ENCODE measurements at regions not wholly inside any gene's neighbourhood (a gene's known extent, or its start where the extent isn't known, plus 50 kb on each side); places are given as distances from the start of the nearest gene placed in this dataset.

DNA sequence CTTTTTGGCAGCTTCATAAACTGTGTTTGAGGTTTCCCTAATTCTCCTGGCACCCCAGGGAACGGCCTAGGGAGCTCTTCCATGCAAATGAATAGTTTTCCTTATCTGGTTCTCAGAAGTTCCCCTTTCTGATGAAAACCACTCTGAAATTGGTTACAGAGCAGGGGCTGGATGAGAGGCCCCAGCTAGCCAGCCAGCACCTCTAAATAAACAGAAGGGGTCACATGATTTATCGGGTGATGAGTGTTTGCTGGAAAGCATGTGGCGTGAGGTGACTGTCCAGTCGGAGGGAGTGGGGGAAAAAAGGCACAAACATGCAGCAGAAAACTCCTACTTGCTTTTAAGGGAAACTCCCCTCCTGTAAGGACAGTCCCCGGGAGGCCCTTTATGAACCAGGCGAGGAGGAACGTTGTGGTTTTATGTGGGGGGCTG, 261.2 kb upstream of the ANKRD55 start:
- intact Hi-C loops (cut with micrococcal nuclease), result no loop called here
- CTCF ChIA-PET, result no interaction called here
- BruUV-seq (replicated peaks), result no TSS peak
- H3K36me3 Mint-ChIP-seq (ENCODE audit: insufficient read depth, unreplicated experiment), result no peaks in the 10 kb centered on the region
- H3K9me3 Mint-ChIP-seq (ENCODE audit: unreplicated experiment), result no peaks in the 10 kb centered on the region
- TF ChIP-seq, protein P1, sequence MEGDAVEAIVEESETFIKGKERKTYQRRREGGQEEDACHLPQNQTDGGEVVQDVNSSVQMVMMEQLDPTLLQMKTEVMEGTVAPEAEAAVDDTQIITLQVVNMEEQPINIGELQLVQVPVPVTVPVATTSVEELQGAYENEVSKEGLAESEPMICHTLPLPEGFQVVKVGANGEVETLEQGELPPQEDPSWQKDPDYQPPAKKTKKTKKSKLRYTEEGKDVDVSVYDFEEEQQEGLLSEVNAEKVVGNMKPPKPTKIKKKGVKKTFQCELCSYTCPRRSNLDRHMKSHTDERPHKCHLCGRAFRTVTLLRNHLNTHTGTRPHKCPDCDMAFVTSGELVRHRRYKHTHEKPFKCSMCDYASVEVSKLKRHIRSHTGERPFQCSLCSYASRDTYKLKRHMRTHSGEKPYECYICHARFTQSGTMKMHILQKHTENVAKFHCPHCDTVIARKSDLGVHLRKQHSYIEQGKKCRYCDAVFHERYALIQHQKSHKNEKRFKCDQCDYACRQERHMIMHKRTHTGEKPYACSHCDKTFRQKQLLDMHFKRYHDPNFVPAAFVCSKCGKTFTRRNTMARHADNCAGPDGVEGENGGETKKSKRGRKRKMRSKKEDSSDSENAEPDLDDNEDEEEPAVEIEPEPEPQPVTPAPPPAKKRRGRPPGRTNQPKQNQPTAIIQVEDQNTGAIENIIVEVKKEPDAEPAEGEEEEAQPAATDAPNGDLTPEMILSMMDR (IDR thresholded peaks at IDR 0.05; ENCODE audit: unreplicated experiment), result no peak
- no peak for DNase-seq (ENCODE audit: unreplicated experiment)
- H3K27ac Mint-ChIP-seq (ENCODE audit: low read depth, unreplicated experiment), result no peak overlapping the region
- no peak overlapping the region for H3K4me3 Mint-ChIP-seq (ENCODE audit: unreplicated experiment)
- POLR2A ChIA-PET, result no interaction called here
- no peaks in the 10 kb centered on the region for H3K27me3 Mint-ChIP-seq (ENCODE audit: insufficient read depth, unreplicated experiment)
- no peaks in the 10 kb centered on the region for H3K4me1 Mint-ChIP-seq (ENCODE audit: insufficient read depth, unreplicated experiment)

DNA sequence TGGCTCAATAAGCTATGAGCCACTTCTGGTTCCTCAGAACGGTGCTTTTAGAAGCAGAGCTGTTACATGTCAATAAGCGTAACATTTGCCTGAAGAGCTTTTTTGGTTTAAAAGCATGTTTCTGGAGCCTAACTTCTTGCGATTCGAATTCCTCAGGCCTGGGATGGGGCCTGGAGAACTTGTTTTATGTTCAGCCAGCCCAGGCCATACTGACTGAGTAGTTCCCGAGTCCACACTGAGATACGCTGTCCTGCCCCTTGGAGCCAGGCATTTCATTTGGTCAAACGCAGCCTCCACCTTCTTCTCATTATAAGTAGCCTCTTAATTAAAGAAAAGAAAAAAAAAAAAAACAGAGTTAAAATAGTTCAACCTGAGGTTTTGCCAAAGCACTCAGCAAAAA, 260.6 kb upstream of the ANKRD55 start:
- intact Hi-C loops (cut with micrococcal nuclease), result no loop called here
- Mint-ChIP-seq H3K4me3 (ENCODE audit: unreplicated experiment) (no peak overlapping the region), H3K27ac (ENCODE audit: low read depth, unreplicated experiment) (no peak overlapping the region), H3K36me3 (ENCODE audit: insufficient read depth, unreplicated experiment) (no peaks in the 10 kb centered on the region), H3K27me3 (ENCODE audit: insufficient read depth, unreplicated experiment) (no peaks in the 10 kb centered on the region), H3K9me3 (ENCODE audit: unreplicated experiment) (no peaks in the 10 kb centered on the region), H3K4me1 (ENCODE audit: insufficient read depth, unreplicated experiment) (no peaks in the 10 kb centered on the region)
- DNase-seq (ENCODE audit: unreplicated experiment), result no peak
- CTCF ChIA-PET, result no interaction called here
- BruUV-seq (replicated peaks), result no TSS peak
- POLR2A ChIA-PET, result no interaction called here
- TF ChIP-seq, protein P1 (IDR thresholded peaks at IDR 0.05; ENCODE audit: unreplicated experiment), result no peak

DNA sequence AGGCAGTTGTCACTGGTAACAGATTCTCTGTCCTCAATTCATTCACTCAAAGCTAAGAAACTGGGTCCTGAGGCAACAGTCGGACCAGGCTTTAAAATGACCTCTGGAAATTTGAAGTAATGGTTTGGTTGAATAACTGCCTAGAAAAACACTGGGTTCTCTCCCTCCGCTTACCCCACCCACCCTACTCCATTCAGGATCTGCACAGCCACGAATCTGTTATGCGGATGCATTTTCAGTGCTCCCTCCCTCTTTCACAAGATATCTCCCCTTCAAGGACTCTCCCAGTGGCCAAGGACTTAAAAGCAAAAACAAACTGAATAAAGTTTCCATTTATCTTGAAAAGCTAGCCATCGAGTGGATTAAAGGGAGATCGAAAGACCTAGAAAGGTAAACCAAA, 260.2 kb upstream of the ANKRD55 start:
- CTCF ChIA-PET, result no interaction called here
- Mint-ChIP-seq H3K27me3 (ENCODE audit: insufficient read depth, unreplicated experiment) (no peaks in the 10 kb centered on the region), H3K27ac (ENCODE audit: low read depth, unreplicated experiment) (no peak overlapping the region), H3K4me3 (ENCODE audit: unreplicated experiment) (no peak overlapping the region), H3K9me3 (ENCODE audit: unreplicated experiment) (no peaks in the 10 kb centered on the region), H3K4me1 (ENCODE audit: insufficient read depth, unreplicated experiment) (no peaks in the 10 kb centered on the region), H3K36me3 (ENCODE audit: insufficient read depth, unreplicated experiment) (no peaks in the 10 kb centered on the region)
- TF ChIP-seq, protein P1 (IDR thresholded peaks at IDR 0.05; ENCODE audit: unreplicated experiment), result no peak
- POLR2A ChIA-PET, result no interaction called here
- DNase-seq (ENCODE audit: unreplicated experiment), result no peak
- no TSS peak for BruUV-seq (replicated peaks)
- intact Hi-C loops (cut with micrococcal nuclease), result no loop called here

DNA sequence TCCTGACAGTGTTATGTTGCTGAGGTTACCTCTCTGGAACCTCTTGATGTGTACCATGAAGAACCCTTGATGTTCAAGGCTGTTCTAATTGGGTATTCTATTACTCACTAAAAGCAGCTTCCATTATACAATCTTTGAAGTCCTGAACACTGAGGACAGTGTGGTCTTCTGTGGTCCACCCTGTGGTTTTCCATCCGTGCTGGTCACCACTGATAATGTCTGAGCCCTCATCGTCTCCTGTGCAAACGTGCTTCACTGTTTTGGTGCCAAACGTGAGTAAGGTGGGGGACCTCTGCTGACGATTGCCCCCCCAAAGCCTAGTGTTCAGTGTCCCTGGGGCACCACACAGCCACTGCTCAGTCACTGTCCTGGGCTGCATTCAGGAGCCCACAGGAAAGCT, 259.7 kb upstream of the ANKRD55 start:
- H3K4me1 Mint-ChIP-seq (ENCODE audit: insufficient read depth, unreplicated experiment), result no peaks in the 10 kb centered on the region
- no peaks in the 10 kb centered on the region for H3K9me3 Mint-ChIP-seq (ENCODE audit: unreplicated experiment)
- BruUV-seq (replicated peaks), result no TSS peak
- no peak overlapping the region for H3K27ac Mint-ChIP-seq (ENCODE audit: low read depth, unreplicated experiment)
- no peaks in the 10 kb centered on the region for H3K36me3 Mint-ChIP-seq (ENCODE audit: insufficient read depth, unreplicated experiment)
- ChIA-PET CTCF (no interaction called here), POLR2A (no interaction called here)
- TF ChIP-seq, protein P1 (IDR thresholded peaks at IDR 0.05; ENCODE audit: unreplicated experiment), result no peak
- H3K27me3 Mint-ChIP-seq (ENCODE audit: insufficient read depth, unreplicated experiment), result no peaks in the 10 kb centered on the region
- H3K4me3 Mint-ChIP-seq (ENCODE audit: unreplicated experiment), result no peak overlapping the region
- DNase-seq (ENCODE audit: unreplicated experiment), result no peak
- intact Hi-C loops (cut with micrococcal nuclease), result no loop called here

All from MCF 10A (cell line).